22Rv1 (cell line): ENCODE measurements at regions not wholly inside any gene's neighbourhood (a gene's known extent, or its start where the extent isn't known, plus 50 kb on each side); places are given as distances from the start of the nearest gene placed in this dataset.

Experiments
- ZFX ChIP-seq: fragments of 450-650 bp; IDR thresholded peaks from 2 replicates; pipeline ENCODE4 v1.6.1; 2017; ENCODE audit warnings: antibody characterized with exemption, borderline replicate concordance
- TF ChIP-seq, protein P1 (sequence below): fragments of 450-650 bp; IDR thresholded peaks from 2 replicates; pipeline ENCODE4 v1.5.1; 2017; ENCODE audit warnings: mild to moderate bottlenecking

DNA sequence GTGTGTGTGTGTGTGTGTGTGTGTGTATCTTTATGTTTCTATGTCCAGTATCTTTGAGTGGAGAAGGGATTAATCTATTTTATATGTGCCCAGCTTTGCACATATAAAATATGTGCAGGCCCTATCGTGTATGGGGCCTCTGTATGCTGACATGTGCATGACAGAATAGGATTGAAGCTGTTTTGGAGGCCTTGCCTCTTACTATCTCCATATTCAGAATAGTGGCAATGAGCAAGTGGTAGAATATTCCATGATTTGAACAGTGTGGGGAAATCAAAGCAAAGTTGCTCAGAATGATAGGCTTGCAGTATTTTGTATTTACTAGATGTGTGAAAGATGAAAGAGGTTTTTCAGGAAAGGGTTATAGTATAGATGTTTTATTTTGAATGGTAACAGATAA lies 480.8 kb downstream of the XIRP2 start:
- TF ChIP-seq, protein P1, sequence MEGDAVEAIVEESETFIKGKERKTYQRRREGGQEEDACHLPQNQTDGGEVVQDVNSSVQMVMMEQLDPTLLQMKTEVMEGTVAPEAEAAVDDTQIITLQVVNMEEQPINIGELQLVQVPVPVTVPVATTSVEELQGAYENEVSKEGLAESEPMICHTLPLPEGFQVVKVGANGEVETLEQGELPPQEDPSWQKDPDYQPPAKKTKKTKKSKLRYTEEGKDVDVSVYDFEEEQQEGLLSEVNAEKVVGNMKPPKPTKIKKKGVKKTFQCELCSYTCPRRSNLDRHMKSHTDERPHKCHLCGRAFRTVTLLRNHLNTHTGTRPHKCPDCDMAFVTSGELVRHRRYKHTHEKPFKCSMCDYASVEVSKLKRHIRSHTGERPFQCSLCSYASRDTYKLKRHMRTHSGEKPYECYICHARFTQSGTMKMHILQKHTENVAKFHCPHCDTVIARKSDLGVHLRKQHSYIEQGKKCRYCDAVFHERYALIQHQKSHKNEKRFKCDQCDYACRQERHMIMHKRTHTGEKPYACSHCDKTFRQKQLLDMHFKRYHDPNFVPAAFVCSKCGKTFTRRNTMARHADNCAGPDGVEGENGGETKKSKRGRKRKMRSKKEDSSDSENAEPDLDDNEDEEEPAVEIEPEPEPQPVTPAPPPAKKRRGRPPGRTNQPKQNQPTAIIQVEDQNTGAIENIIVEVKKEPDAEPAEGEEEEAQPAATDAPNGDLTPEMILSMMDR = no peak
- TF ChIP-seq ZFX = no peak
